ENCODE measurements at regions not wholly inside any gene's neighbourhood (a gene's known extent, or its start where the extent isn't known, plus 50 kb on each side); places are given as distances from the start of the nearest gene placed in this dataset.

- no peak overlapping the region for H3K4me3 ChIP-seq (ENCODE audit: low read depth, low read length)
- no peak for DNase-seq
- no peak for TF ChIP-seq CTCF (IDR thresholded peaks at IDR 0.05; ENCODE audit: low read depth, low read length)
- no peak overlapping the region for H3K27ac ChIP-seq
- no peaks in the 10 kb centered on the region for H3K36me3 ChIP-seq
- no peaks in the 10 kb centered on the region for H3K9me3 ChIP-seq (ENCODE audit: severe bottlenecking)
- H3K27me3 ChIP-seq (ENCODE audit: insufficient read depth, low read depth, severe bottlenecking), result no peaks in the 10 kb centered on the region
Measured at GRCh38 chr13:56659041-56659471, 481.7 kb upstream of the PRR20A start.

- H3K36me3 ChIP-seq, result no peaks in the 10 kb centered on the region
Measured at GRCh38 chr13:56670563-56670962, 470.2 kb upstream of the PRR20A start.

GRCh38 chr13:56681404-56681803 is 459.3 kb upstream of the PRR20A start:
- H3K27me3 ChIP-seq (ENCODE audit: insufficient read depth, low read depth, severe bottlenecking), result no peaks in the 10 kb centered on the region
- TF ChIP-seq CTCF (IDR thresholded peaks at IDR 0.05; ENCODE audit: low read depth, low read length), result no peak
- no peaks in the 10 kb centered on the region for H3K9me3 ChIP-seq (ENCODE audit: severe bottlenecking)
- no peaks in the 10 kb centered on the region for H3K36me3 ChIP-seq
- DNase-seq, result no peak
- no peak overlapping the region for H3K27ac ChIP-seq
- H3K4me3 ChIP-seq (ENCODE audit: low read depth, low read length), result no peak overlapping the region

More at GRCh38 chr13:56670563-56670962, 470.2 kb upstream of the PRR20A start:
- no peak overlapping the region for H3K27ac ChIP-seq
- TF ChIP-seq CTCF (IDR thresholded peaks at IDR 0.05; ENCODE audit: low read depth, low read length), result no peak
- H3K9me3 ChIP-seq (ENCODE audit: severe bottlenecking), result no peaks in the 10 kb centered on the region
- no peaks in the 10 kb centered on the region for H3K27me3 ChIP-seq (ENCODE audit: insufficient read depth, low read depth, severe bottlenecking)
- DNase-seq, result no peak
- no peak overlapping the region for H3K4me3 ChIP-seq (ENCODE audit: low read depth, low read length)

- Histone ChIP-seq H3K27ac (no peak overlapping the region), H3K4me3 (ENCODE audit: low read depth, low read length) (no peak overlapping the region), H3K27me3 (ENCODE audit: insufficient read depth, low read depth, severe bottlenecking) (no peaks in the 10 kb centered on the region), H3K36me3 (no peaks in the 10 kb centered on the region), H3K9me3 (ENCODE audit: severe bottlenecking) (no peaks in the 10 kb centered on the region)
- no peak for TF ChIP-seq CTCF (IDR thresholded peaks at IDR 0.05; ENCODE audit: low read depth, low read length)
- no peak for DNase-seq
Measured at GRCh38 chr13:56687131-56687530, 453.6 kb upstream of the PRR20A start.

- Histone ChIP-seq H3K27ac (no peak overlapping the region), H3K9me3 (ENCODE audit: severe bottlenecking) (no peaks in the 10 kb centered on the region), H3K36me3 (no peaks in the 10 kb centered on the region), H3K4me3 (ENCODE audit: low read depth, low read length) (no peak overlapping the region), H3K27me3 (ENCODE audit: insufficient read depth, low read depth, severe bottlenecking) (no peaks in the 10 kb centered on the region)
- peak; percentile 24 for DNase-seq
- TF ChIP-seq CTCF (IDR thresholded peaks at IDR 0.05; ENCODE audit: low read depth, low read length), result no peak
Measured at GRCh38 chr13:56697011-56697410, 443.7 kb upstream of the PRR20A start.

- no peak for DNase-seq
- Histone ChIP-seq H3K9me3 (ENCODE audit: severe bottlenecking) (no peaks in the 10 kb centered on the region), H3K27ac (no peak overlapping the region), H3K36me3 (no peaks in the 10 kb centered on the region), H3K27me3 (ENCODE audit: insufficient read depth, low read depth, severe bottlenecking) (no peaks in the 10 kb centered on the region), H3K4me3 (ENCODE audit: low read depth, low read length) (no peak overlapping the region)
- no peak for TF ChIP-seq CTCF (IDR thresholded peaks at IDR 0.05; ENCODE audit: low read depth, low read length)
Measured at GRCh38 chr13:56700324-56700723, 440.4 kb upstream of the PRR20A start.
